ENCODE measurements at regions not wholly inside any gene's neighbourhood (a gene's known extent, or its start where the extent isn't known, plus 50 kb on each side); places are given as distances from the start of the nearest gene placed in this dataset.
"Not testable (repeated sequence)": the region's sequence is repeated elsewhere in the genome, so short reads cannot be mapped to it uniquely, and the experiment has no call there.

DNA sequence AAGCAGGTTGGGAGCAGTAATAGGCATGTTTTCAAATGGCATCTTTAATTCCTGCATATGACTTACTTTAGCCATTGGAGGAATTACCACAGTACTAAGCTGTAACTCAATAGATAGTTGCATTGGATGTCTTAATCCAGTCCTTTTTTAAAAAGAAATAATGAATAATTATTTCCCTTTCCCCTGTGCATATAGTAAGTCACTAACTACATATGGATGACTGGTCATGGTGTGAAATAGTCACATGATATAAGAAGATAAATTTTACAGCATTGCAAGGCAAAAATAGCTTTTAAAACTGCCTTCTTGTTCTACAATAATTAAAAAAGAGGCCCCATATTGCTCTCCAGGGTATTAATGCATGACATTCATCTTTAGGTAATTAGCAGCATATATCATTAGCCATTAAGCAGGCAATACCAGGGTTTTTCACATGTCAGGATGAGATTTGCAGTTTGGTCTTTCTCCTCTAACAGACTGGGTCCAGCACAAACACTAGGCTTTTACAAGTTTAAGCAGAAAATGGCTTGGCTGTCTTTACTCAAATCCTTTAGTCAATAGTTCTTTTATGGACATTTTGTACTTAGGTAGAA, 606.4 kb upstream of the RORB start:
- DNase-seq: no peak

DNA sequence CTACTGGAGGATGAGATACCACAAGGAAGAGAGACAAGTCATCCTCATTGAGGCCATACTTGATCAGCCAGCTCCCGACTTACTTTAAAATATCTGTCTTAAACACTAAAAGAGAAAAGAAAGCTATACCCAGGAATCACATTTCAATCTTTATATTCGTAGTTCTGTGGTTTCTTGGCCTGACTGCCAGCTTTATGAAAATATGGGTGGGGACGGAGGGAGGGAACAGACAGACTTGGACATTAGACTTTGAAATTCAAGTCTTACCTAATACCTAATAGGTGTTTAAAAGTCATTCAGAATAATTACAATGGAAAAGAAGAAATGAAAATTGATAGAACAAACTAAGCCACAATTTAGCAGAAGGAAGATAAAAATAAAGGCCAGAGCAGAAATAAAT, 604.8 kb upstream of the RORB start:
- DNase-seq: no peak

DNA sequence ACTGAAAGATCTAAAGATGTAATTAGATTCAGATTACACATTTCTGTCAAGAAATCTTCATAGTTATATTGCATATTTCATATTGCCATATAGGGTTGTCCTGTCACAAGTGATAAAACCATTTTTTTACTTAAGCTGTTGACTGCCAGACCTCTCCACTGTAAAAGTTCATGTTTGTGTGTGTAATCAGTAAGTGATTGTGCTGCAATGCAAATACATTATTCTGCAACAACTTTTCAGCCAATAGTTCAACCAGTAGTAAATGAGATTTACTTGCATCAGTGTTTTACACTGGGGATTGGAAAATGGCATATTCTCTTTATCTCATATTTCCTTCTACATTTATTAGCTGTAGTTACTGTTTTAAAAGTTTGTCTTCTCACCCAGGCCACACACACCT, 603.9 kb upstream of the RORB start:
- DNase-seq: no peak

DNA sequence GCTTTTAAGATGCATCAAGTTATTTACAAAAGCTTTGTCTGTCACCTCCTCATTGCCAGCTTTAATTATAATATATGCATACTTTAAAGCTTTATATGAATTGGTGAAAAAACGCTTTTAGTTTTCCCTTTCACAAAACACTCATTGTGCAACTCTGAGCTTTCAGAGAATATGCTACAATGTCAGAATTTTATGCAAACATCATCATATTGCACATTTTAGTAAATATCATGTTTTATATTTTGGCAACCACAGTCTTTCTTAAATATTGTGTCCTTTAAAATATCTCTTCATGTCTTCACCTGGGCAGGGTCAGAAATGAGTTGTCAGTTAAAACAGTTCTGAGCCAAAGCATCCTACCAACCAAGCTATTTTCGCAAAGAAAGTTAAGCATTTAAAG, 601.1 kb upstream of the RORB start:
- no peak for DNase-seq

DNA sequence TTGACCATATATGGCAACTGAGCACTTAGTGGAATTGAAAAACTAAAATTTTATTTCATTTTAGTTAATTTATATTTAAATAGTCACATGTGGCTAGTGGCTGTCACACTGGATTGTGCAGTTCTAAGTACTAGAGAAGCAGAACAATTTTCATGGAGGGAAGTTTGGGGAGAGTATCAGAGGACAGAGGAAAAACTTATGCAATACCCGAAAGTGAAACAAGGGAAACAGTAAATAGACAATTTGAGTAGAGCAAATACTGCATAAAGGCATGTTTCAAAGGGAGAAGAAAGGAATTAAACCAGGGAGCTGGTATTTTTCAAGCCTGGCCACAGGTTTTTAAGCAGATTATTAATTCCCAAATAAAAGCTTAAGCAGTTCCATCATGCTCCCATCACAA, 590.5 kb upstream of the RORB start:
- no peak for DNase-seq

DNA sequence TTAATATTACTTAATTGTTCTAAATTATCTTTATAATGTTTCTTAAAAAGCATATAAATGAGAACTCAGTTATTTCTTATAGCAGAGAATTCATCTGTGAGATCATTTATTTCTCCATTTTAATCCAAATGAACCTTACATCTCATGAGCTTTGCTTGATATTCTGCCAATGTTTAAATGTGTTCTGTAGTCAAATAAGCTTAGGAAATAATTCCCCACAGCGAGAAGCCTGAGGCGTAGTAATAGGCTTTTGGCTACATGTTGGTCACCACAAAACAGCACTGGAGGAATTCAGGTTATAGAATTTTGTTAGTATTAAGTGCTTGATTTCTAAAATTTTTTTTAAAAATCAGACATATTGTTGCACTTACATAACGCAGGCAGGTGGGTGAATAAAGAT, 585.3 kb upstream of the RORB start:
- DNase-seq: no peak

DNA sequence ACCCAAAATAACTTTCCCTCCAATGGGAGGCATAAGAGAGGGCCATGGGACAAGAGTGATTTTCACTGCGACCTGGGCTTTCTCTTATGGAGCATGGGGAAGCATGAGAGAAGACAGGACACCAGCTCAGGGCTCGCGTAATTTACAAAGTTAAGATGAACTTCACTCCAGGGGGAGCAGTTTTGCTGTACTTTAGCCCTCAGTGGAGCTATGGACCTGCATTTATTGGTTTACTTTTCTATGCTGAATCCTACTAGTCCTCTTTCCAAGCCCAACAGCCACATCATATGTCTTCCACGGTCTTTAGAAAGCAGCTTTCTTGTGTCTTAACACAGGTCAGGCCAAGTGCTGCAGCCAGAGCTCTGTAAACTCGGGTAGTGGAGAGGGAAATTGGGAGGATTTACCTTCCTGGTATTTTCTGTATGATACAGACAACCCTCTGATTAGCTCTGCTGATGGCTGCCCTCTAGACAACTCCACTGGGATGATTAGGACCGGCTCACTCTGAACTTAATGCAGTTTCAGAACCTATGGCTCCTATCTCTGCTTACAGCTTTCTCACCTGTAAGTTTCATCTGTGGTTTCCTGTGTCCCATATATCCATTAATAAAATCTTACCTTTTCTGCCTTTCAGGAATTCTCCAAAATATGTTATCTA, 581.0 kb upstream of the RORB start:
- peak; percentile 61 for DNase-seq

DNA sequence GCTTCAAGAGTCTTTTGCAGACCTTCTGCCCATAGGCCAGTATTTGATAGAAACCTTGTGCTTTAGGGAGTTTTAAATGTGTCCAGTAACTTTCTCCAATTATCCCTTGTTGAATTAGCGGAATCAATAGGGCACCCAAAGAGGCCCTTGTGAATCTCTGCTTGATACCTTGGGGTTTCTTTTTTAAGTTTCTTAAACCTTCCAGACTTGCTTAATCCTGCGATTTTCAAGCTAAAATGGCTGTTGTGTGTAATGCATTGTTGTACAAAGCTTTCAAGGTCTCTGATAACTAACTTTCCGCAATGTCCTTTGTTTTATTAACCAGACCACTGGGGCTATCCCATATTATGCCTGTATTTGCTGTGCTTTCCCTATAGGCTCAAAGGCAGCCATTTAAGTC, 577.4 kb upstream of the RORB start:
- DNase-seq: no peak

DNA sequence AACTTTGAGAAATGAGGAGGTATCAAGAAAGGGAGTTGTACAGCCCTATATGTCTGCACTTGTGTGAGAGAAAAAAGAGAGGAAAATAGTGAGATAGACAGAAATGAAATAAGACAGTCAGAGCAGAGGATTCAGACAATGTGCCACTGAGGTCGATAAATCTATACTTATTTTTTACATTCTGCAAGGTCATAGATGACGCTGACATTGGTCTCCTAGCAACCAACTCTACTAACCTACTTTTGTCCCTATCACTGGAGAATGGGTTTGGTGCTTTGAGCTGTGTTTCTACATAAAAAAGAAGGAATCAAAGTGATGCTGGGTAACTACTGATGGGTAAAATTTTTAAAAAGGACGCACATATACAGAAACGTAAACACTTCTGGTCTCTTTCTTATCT, 573.3 kb upstream of the RORB start:
- no peak for DNase-seq

DNA sequence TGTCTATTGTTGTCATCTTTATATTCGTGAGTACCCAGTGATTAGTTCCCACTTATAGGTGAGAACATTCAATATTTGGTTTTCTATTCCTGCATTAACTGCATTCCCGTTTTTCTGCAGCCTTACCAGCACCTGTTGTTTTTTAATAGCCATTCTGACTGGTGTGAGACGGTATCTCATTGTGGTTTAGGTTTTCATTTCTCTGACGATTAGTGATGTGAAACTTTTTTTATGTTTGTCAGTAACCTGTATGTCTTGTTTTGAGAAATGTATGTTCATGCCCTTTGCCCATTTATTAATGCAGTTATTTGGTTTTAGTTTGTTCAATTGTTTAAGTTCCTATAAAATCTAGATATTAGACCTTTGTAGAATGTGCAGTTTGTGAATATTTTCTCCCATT, 546.0 kb upstream of the RORB start:
- no peak for DNase-seq

DNA sequence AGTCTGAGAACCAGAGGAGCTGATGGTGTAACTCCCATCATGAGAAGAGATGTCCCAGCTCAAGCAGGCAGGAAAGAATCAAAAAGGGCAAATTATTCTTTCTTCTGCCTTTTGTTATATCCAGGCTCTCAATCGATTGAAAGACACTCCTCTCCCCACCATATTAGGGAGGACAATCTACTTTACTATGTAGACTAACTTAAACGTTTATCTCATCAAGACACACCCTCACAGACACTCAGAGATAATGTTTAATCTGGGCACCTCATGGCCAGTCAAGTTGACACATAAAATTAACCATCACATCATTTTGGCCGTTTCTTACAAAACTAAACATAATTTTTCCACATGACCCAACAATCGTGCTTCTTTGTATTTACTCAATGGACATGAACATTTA, 534.3 kb upstream of the RORB start:
- DNase-seq: no peak

DNA sequence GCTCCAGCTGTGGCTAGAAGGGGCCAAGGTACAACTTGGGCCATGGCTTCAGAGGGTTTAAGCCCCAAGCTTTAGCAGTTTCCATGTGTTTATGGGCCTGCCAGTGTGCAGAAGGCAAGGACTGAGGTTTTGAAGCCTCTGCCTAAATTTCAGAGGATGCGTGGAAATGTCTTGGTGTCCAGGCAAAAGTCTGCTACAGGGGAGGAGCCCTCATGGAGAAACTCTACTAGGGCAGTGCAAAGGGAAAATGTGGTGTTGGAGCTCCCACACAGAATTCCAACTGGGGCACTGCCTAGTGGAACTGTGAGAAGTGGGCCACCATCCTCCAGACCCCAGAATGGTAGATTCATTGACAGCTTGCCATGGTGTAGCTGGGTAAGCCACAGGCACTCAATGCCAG, 527.2 kb upstream of the RORB start:
- no peak for DNase-seq

DNA sequence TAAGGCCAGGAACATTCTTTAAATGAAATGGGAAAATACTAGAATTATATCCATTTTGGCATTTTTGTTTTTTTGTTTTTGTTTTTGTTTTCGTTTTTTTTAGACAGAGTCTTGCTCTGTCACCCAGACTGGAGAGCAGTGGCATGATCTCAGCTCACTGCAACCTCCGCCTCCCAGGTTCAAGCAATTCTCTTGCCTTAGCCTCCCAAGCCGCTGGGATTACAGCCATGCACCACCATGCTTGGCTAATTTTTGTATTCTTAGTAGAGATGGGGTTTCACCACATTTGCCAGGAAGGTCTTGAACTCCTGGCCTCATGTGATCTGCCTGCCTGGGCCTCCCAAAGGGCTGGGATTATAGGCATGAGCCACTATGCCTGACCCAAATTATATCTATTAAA, 520.7 kb upstream of the RORB start:
- not testable (repeated sequence) for DNase-seq

DNA sequence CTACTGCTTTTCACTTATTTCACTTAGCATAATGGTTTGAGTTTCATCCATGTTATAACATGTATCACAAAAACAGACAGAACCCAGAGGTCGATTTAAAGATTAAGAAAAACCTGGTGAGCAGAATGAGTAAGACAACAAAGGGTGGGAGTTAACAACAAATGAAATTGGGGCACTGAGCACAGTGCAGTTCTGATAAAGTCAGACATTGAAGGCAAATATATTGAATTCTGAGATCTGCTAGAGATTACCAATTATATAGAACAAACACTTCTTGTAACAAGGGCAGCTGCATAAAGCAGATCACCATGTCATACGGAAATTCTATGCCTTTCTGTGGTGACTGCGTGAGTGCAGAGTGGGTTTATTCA, 517.3 kb upstream of the RORB start:
- DNase-seq: no peak

DNA sequence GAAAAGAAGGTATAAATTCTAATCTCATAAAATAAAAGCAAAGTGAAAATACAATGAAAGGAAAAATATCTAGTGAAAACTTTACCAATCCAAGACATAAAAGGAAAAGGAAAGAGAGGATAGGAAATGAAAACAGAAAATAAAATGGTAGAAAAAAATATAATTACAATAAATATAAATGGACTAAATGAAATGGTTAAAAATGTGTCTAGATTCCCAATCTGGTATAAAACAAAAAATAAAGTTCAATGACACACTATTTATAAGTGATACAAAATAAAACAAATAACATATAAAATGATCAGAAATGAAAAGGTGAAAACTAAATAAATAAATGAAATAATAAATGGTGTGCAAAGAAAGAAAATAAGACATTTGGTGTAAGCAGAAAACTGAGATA, 516.4 kb upstream of the RORB start:
- DNase-seq: no peak

DNA sequence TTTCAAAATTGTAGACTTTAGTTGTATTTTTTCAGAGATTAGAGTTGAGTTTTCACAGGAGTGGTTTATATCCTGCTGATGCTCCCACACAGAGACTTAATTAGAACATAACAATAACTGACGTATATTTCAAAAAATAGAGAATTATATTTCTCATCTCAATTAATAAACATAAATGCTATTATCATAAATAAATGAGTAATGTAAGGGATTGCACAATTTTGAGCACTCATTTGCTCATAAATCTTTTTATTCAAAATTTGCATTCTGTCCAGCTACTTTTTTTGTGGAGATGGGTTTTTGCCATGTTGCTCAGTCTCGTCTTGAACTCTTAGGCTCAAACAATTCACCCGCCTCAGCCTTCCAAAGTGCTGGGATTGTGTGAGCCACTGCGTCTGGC, 515.7 kb upstream of the RORB start:
- DNase-seq: no peak

DNA sequence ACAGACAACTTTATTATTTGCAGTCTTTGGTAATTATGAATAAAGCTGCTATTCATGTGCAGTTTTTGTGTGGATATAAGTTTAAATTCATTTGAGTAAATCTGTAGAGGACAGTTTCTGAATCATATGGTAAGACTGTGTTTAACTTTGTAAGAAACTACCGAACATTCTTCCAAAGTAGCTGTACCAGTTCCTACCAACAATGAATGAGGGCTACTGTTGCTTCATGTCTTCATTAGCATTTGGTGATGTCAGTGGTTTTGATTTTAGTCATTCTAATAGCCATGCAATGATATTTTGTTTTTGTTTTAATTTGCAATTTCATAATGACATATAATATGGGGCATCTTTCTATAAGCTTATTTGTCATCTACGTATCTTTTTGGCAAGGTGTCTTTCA, 501.3 kb upstream of the RORB start:
- DNase-seq: no peak

DNA sequence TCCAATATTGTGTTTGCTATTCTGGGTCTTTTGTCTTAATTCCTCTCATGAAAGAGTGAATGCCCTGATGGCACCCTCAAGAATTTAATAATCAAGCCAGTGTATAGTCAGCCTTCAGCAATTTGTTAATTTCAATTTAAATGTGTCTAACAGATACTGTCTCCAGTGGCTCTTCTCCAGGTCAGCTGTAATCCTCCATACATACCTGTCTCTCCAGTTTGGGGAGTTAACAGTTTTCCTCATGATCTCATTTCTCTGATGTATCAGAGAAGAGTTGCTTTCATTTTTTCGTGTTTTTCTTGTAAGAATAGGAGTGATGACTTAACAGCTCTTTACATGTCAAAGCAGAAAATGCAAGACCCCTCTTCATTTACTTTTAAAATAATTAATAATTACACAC, 500.3 kb upstream of the RORB start:
- DNase-seq: no peak

DNA sequence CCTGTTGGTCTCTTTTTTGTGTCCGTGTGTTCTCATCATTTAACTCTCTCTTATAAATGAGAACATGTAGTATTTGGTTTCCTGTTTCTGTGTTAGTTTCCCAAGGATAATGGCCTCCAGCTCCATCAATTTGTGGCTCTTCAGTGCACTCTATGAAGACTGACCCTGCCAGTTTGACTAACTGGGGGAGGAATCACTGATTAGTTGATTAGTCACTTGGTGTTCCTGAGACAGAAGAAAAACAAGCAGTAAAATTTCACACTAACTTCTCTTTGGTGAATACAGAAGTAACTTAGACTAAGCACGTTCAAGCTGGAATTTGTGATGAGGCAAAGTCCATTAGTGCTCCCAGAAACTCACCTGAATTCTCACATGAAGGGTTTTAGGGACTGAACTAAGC, 495.8 kb upstream of the RORB start:
- DNase-seq: no peak

DNA sequence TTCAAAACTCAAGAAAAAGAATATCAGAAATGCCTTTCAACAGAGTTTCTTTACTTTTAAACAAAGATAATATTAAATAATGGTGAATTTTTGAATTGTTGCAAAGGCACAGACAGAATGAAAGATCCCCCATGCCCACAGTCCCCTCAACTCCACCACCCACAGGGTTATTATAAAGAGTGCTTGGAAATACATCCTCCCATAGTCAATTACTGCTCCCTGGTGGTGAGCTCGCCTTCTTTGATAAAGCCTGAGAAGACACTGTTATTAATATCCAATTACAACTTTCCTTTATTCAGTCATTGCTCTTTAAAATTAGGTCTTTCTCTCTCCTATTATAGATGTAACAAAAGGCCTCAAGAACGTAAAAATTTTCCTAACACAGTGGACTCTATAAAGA, 490.2 kb upstream of the RORB start:
- no peak for DNase-seq

DNA sequence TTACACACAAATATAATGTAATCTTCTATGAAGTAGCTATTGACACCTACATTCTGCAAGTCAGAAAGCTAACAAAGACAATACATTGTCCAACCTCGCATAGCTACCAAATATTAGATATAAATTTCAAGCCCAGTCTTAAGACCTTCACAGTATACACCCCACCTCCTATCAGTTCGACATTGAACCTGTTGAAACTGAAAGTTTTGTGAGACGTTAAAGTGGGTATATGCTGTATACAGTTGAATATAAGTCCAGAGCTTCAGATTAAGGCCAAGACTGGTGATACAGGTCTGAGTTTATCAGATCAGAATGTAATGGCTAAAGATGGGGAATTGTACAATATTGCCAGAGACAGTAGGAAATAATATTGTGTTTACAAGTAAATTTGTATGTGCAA, 489.3 kb upstream of the RORB start:
- DNase-seq: no peak

DNA sequence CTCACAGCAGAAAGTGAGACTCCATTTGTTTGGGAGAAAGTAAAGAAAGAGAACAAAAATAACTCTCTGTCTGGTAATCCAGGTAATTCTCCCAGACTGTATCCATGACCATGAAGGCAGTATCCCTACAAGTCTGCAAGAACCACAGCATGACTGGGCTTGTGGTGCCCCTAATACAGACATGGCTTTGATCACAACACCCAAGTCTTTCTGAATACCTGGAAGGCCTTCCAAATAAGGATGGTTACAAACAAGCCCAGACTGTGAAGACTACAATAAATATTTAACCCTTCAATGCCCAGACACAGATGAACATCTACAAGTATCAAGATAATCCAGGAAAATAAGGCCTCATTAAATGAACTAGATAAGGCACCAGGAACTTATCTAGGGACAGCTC, 481.1 kb upstream of the RORB start:
- no peak for DNase-seq

DNA sequence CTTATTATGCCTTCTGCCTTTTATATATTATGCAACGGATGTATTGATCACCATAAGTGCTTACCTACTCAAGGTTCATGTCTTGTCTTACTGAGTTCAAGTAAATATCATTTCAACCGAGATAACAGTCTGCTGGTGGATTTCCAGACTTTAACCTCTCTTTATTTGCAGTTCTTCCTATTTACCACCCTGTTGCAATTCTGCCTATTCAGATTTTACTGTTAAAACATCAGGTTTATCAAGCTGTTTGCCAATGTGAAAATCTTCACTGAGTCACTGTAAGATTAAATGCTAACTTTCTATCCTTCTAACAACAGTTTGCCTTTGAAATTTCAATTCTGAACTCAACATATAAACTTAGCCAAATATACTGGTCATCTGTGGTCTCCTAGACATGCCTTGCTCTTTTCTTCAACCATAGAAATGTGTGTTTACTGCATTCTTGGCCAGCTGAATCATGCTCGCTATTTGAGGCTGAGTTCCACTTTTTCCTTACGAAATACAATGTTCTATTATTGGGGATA, 471.7 kb upstream of the RORB start:
- peak; percentile 56 for DNase-seq

DNA sequence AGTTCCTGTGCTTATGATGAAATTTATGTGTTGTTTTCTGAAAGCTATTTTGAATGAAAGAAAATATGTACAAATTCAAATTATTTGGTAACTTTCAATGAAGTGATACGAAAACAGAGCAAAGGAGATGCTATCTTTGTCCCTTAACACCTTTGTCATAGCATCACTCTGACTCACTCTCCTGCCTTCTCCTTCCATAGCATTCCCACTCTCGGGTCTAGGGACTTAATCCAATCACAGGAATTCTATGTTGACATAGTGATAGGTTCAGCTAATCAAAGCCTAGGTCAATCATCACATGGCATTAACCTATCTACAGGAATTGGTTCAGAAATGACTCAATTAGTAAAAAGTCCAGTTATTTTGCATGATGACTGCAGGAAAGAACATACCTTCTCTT, 464.7 kb upstream of the RORB start:
- no peak for DNase-seq

DNA sequence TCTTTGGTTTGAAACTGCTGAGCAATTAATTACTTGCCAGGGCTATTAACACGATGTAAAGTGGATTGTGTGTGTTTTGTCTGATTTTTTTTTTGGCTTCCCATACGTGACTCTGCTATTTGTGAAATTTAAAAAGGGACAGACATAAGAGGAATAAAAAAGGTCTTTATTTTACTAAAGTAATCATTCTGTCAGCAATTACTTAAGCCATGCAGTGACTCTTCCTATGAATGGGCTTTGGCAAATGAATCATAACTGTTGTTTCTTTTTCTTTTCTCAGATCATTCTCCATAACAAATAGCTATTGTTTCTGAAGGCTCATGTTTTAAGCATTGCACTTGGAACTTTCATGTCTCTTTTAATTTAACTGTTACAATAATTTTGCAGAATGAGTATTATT, 461.3 kb upstream of the RORB start:
- DNase-seq: no peak

All from islet precursor cell (in vitro differentiated cells).